ENCODE measurements at regions not wholly inside any gene's neighbourhood (a gene's known extent, or its start where the extent isn't known, plus 50 kb on each side); places are given as distances from the start of the nearest gene placed in this dataset.
"Not testable (repeated sequence)": the region's sequence is repeated elsewhere in the genome, so short reads cannot be mapped to it uniquely, and the experiment has no call there.

DNA sequence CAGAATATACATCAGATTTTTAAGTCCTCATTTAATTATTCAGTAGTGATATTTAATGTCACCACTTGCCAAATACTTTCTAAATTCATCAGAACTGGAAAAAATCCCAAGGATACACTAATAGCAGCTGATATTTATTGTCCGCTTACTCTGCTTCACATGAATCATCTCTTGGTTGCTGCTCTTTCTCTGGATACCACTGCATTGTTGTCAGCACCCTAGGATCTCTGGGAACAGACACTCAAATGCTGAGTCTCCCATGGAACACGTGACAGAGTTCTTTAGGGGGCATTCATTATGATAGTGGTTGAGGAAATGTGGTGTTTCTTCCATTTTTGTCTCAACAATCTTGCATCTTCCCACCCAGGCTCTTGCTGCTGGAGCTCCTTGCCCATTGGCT is 318.0 kb downstream of the RFPL4B start:
- no peak for DNase-seq

DNA sequence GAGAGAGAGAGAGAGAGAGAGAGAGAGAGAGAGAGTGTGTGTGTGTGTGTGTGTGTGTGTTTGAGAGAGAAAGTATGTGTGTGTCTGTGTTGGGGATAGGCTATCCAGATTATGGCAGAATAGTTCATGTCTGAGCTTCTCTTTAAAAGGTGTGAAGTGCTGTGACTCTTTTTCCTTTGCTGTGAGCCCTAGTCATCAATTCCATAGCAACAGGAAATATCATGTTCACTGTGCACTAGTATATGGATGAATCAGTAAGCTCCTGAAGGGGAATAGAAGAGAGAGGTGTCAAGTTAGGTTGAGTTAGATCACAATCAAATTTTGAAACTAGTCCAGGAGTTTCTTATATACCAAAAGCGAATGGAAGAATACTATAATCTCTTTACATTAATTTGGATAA is 318.7 kb downstream of the RFPL4B start:
- DNase-seq, result no peak

DNA sequence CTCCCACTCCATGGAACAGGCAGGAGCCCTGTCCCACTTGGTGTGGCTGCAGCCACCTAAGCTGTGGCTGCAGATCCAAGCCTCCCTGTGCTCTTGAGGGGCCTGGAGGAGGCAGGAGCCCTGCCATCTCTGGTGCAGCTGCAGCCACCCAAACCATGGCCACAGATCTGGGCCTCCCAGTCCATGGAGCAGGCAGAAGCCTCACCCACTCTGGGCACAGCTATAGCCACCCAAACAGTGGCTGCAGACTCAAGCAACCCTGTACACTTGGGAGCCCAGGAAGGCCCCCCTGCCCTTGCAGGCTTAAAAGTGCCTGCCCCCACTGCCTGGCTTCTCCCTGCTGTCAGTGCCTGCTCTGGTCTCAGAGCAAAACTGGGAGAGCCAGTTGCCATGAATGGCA is 320.3 kb downstream of the RFPL4B start:
- no peak for DNase-seq

DNA sequence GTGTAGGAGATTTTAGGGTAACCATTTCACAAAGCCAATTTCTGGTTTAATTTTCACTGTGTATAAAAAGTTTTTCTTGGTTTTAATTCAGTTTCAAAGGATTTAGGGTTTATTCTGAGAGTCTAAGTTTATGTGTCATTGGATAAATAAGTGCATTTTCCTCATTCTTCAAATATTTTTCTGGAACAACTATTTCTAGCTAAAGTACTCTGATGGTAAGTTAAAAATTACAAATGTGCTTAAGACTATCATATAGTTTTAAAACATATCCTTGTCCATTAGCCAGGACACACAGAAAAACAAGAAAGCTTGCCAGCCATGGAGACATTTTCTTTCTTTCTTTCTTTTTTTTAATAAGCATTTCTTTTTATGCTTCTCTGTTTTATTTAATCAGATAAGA is 333.0 kb downstream of the RFPL4B start:
- no peak for DNase-seq

DNA sequence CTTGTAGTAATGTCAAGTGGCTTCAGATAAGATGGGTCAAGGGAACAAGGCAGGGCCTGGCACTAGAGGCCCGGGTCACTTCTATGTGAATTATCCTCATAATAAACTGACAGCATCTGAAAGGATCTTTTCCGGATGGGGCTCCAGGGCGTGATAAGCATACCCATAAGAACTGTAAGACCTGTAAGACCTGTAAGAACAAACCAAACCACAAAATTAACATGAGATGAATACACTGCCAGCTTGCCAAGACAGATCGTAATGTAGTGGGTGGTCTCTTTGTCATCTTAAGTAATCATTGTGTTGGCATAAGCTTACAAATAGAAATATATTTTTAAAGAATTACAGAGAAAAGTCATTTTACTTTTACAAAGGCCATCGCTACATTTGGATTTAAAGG is 334.9 kb downstream of the RFPL4B start:
- no peak for DNase-seq

DNA sequence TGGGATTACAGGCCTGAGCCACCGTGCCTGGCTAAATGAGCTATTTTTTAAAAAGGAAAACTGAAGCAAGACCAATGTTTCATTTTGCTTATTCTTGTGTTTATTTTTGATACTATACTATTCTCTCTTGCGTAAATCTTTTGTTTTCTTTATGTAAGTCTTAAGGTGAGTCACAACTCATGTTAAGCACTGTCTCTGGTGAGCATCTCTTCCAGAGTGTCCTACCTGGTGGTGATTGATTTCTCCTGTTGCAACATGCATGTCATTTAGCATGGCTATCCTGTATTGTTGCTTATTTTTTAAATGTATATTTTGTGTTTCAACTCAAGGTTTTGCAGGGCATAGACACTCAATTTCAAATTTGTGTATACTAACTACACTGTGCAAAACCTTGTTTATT is 336.0 kb downstream of the RFPL4B start:
- DNase-seq, result no peak

DNA sequence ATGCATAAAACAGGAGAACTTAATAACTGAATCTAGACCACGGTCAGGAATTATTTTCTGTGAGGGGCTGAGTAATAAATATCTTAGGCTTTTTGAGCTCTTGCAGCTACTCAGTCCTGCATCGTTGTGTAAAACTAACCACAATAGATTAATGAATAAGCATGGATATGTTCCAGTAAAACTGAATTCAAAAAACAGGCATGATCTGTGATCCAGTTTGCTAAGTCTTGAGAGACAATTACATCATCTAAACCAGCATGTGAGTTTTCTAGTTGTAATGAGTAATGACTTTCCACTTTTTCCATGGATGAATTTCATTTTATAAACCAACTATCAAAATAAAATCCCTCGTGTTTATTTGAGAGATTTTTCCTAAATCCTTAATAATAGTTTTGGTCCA is 336.8 kb downstream of the RFPL4B start:
- no peak for DNase-seq

DNA sequence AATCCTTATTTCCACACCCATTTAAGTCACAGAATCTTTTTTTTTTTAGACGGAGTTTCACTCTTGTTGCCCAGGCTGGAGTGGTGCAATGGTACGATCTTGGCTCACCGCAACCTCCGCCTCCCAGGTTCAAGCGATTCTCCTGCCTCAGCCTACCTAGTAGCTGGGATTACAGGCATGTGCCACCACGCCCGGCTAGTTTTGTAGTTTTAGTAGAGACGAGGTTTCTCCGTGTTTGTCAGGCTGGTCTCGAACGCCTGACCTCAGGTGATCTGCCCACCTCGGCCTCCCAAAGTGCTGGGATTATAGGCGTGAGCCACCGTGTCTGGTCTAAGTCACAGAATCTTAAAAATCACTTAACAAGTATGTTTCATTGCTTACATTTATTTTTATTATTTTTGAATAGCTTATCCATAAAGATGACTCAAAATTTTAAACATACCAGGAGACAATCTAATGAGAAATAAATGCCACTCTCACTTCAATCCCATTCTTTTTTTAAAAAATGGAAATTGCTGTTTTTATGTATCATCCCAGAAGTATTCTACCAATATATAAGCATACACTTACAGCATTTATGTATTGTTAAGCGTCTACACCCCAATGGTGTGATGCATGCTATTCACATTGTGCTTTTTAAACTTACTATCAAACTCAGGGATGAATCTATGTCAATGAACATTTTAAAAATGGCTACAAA is 338.5 kb downstream of the RFPL4B start:
- DNase-seq, result not testable (repeated sequence)

DNA sequence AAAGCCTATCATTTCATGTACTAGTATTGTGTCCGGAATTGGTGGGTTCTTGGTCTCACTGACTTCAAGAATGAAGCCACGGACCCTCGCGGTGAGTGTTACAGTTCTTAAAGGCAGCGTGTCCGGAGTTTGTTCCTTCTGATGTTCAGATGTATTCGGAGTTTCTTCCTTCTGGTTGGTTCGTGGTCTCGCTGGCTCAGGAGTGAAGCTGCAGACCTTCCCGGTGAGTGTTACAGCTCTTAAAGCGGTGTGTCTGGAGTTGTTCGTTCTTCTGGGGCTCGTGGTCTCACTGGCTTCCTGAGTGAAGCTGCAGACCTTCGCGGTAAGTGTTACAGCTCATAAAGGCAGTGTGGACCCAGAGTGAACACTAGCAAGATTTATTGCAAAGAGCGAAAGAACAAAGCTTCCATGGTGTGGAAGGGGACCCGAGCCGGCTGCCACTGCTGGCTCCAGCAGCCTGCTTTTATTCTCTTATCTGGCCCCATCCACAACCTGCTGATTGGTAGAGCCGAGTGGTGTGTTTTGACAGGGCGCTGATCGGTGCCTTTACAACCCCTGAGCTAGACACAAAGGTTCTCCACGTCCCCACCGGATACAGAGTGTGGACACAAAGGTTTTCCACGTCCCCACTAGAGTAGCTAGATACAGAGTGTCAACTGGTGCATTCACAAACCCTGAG is 341.5 kb downstream of the RFPL4B start:
- not testable (repeated sequence) for DNase-seq

DNA sequence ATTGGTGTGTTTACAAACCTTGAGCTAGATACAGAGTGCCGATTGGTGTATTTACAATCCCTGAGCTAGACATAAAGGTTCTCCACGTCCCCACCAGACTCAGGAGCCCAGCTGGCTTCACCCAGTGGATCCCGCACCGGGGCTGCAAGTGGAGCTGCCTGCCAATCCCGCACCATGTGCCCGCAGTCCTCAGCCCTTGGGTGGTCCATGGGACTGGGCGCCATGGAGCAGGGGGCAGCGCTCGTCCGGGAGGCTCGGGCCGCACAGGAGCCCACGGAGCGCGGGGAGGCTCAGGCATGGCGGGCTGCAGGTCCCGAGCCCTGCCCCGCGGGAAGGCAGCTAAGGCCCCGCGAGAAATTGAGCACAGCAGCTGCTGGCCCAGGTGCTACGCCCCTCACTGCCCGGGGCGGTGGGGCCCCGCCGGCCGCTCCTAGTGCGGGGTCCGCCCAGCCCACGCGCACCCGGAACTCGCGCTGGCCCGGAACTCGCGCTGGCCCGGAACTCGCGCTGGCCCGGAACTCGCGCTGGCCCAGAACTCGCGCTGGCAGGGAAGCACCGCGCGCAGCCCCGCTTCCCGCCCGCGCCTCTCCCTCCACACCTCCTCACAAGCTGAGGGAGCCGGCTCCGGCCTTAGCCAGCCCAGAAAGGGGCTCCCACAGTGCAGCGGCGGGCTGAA is 342.2 kb downstream of the RFPL4B start:
- not testable (repeated sequence) for DNase-seq

DNA sequence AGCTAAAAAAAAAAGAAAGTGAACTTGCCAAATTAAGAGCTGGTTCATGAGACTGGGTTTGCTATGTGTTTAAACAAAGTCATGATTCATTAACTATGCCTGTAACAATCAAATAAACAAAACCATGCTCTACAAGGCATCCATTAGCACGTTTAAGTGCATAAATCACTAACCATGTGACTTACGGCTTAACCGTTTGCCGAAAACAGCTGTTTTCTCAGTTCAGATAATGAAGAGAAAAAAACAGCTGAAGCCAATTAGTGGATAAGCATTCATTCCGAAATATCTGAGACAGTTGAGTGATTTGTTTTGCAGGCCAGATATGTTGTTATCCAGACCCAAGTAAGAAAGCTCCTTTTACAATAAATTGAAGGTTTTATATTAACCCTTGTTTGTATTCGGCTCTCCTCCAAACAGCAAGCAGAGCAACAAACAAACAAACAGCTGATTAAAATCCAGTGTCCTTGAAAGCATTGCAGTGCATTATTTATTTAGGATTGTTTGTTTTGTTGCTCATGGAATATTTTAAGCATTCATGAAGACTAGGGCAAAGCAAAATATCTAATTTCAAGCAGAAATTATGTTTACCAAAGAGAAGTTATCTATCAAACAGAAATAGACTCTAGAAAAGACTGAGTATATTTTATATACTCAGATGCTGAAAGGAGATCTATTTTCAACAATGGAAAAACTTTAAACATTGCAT is 343.5 kb downstream of the RFPL4B start:
- no peak for DNase-seq

DNA sequence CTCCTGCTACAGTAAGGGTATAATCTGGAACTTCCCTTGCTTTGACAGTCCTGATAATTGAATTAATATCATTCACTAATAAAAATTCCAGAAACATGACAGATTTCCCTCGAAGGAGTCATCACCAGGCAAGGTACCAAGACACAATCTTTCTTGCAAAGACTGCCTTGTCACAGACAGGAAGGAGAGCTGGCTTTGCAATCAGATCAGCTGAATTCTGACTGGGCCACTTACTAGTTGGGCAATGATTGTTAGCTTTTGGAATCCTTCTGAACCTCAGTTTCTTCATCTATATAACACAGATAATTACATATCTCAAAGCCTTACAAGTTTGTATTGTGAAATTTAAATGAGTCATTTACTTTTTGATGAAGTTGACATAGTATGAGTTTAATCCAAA is 344.2 kb downstream of the RFPL4B start:
- no peak for DNase-seq

DNA sequence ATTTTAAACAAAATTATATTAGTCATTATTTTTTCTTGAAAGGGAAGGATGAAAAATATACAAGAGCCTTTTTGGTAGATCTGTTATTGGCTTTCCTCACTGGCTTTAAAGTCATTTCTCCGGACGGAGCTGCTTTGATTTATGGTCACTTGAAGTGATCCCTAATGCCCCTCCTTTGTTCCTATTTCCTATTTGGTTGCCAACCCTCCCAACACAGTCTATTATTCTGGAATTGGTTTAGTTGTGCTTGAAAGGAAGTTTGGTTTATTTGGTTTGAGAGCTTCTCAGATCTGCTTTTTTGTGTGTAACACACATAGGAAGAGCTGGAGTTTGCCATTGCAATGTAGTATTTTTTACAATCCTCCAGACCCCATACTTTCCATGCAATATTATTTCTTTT is 347.9 kb downstream of the RFPL4B start:
- no peak for DNase-seq

DNA sequence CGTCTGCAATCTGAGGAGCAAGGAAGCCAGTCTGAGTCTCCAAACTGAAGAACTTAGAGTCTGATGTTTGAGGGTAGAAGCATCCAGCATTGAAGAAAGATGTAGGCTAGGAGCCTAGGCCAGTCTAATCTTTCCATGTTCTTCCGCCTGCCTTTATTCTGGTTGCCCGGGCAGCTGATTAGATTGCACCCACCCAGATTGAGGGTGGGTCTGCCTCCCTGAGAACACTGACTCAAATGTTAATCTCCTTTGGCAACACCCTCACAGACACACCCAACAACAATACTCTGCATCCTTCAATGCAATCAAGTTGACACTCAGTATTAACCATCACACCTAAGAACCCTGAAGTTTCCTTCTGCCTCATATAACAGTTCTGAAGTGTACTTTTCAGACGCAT is 350.1 kb downstream of the RFPL4B start:
- DNase-seq, result no peak

DNA sequence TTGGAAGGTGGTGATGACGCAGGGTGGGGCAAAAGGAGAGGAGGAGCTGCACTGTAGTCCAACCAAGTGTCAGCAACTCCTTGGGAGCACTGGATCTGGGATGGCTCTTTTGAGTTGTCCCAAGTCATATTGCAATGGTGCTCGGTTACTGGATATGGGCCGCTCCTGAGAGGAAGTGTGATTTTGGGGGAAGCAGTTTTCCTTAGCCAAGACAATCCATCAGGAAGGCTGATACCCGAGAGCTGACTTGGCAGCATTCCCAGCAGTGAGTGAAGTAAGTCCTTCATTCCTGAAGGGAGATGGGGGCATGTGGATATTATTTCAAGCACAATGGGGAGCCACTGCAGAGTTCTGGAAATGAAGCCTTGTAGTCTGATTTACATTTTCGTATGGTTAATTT is 354.1 kb downstream of the RFPL4B start:
- DNase-seq, result no peak

DNA sequence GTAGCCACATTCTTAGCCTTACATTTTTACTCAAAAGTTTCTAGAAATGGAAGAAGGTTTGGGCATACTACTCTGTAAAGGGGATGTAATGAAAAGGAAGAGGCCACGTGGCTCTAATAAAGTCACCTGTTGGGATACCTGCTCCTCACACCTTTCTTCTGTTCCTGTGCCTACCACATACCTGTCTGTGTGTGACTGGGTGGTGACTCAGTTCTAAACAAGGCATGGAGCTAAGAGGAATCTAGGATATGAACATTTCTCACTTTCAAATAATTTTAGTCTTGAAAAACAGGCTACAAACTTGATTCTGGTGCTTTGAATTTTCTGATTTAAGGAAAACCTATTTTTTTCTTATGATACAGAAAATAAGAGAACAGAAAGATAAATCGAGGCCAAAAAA is 363.6 kb downstream of the RFPL4B start:
- DNase-seq, result no peak

DNA sequence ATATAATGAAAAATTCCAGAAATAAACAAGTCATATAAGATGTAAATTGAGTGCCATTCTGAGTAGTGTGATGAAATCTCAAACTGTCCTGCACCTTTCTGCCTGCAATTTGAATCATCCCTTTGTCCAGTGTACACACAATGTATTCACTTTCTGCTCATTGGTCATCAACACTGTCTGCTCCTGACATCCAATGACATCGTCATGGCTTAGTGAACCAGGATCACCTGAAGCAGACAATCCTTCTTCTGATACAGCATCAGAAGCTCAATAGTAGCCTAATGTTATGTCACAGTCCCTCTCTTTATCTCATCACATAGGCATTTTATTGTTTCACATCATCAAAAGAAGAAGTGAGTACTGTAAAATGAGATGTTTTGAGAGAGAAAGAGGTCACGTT is 366.3 kb downstream of the RFPL4B start:
- no peak for DNase-seq

DNA sequence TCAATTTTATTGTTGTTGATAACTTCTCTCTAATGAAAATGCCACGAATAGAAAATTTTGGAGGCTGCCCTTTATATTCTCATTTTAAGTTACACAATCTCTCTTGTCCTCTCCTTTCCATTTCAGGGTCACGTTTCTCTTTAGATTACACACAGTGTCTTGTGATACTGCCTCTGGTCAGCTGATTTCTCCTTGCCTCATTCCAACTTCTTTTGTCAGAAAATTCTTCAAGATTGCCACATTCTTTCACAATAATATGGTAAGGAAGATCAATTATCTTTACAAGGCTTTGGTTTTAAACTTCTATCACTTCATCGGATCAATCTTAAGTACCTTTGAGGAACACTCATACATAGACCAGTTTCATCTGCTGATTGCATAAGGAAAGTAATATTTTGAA is 370.3 kb downstream of the RFPL4B start:
- no peak for DNase-seq

DNA sequence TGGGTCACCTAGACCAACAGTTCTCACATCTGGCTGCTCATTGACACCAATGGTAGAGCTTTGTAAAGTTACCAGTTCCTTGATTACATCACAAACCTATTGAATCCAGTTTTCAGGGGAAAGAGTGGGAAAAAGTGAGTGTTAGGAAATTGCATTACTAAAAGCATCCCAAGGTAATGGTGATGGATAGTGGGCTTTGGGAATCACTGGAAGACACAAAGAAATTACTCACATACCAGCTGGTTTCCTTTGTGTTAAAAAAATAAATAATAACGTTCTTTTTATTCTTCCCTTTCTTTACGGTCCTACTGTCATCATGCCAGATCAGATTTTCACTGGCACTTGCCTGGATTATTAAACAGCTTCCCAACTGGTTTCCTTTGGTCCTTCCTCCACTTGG is 370.7 kb downstream of the RFPL4B start:
- DNase-seq, result no peak

DNA sequence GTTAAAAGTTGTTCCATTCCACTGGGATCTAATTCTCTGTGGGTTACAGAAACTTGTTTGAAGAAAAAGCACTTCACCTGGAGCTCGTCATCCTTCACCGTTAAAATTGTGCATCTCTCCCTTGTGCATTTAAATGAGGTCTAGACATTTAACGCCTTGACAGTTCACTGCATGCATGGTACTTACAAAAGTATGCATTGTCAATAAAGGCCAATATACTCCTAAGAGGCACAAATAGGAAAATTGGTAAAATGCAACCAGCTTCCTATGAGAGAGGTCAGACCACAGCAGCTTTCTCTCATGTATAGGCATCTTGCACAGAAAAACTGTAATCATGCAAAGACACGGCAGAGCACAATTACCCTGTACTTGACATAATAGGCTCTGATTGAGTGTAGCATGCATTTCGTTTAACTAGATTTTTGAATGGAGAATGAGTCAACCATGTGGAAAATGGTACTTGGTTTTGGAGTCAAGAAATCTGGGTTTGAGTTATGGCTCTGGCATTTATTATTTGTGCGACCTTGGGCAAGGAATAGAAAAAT is 378.5 kb downstream of the RFPL4B start:
- DNase-seq, result no peak

DNA sequence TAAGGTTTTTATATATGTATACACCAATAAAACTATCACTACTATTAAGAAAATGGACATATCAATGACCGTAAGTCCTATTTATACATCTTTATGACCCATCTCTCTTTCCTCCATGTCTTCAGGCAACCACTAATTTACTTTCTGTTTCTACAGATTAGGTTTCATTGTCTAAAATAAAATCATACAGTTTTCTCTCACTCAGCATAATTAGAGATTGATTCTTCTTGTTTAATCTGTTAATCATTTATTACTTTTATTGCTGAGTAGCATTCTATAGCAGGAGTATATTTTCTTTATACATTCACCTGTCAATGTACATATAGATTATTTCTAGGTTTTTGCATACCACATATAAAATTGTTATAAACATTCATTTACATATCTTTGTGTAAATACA is 388.0 kb downstream of the RFPL4B start:
- no peak for DNase-seq

DNA sequence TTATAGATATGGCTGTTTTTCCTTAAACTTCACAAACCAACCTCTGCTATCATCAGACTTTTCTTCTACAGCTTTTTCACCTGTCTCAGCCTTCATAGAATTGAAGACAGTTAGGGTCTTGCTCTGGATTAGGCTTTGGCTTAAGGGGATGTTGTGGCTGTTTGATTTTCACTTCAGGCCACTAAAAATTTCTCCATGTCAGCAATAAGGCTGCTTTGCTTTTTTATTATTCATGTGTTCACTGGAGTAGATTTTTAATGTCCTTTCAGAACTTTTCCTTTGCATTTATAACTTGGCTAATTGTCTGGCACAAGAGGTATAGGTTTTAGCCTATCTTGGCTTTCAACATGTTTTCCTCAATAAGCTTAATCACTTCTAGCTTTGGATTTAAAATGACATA is 392.6 kb downstream of the RFPL4B start:
- DNase-seq, result no peak

DNA sequence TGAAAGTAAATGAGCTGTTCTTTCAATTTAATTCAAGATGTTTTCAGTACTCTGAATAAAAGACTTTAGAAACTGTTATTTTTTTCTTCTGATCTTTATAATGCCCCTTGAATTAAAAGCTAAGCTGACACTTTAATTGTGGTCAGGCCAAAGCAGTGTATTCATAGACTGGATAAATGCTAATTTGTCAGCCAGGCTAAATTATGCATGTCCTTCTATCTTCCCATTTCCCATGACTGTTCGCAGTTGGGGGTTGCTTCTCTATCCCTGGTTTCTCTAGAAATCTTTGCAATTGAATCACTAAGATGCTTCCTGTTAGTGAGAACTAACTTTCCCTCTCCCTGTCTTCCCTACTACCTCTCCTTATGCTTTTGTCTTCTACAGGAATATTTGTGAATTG is 396.2 kb downstream of the RFPL4B start:
- DNase-seq, result no peak

DNA sequence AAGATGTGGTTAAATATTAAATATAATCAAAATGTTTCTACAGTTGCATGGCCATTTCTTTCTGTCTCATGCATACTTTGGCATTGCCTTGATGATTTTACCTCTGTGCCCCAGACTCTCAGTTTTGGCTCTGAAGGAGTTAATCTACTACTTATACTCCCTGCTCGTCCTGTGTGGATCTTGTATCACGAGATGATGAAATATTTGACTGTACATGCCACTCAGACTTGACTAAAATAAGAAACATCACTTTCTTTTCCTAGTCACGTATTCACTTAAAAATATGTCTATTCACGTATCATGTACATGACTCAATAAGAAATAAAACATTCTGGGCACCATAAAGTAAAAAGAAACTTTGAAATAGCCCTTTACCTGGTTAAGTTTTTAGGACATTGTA is 397.7 kb downstream of the RFPL4B start:
- no peak for DNase-seq

Data from stimulated activated CD4-positive, alpha-beta T cell treated with anti-CD3 and anti-CD28 coated beads, Interleukin-1b, Interleukin-23, amount 100 ng/mL, for 48 hours (primary cell).